ENCODE measurements at regions not wholly inside any gene's neighbourhood (a gene's known extent, or its start where the extent isn't known, plus 50 kb on each side); places are given as distances from the start of the nearest gene placed in this dataset.

DNA sequence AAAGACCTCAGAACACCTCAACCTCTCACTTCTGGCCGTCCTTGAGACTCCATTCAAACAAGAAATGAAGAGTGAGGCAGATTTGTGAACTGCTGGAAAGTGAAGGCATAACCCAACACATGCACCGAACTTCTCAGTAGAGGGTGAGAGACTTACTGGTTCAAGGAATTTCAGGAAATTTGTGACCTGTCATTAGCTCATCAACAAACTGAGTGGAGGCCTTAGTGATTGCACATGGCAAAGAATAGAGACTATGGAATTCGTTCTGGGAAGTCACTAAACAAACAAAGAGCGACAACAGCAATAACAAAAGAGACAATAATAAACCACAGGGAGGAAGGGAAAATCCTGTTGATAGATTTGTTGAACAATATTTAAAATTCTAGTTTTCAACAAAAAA is 125.0 kb upstream of the AKR1E2 start:
- TF ChIP-seq, protein P1, sequence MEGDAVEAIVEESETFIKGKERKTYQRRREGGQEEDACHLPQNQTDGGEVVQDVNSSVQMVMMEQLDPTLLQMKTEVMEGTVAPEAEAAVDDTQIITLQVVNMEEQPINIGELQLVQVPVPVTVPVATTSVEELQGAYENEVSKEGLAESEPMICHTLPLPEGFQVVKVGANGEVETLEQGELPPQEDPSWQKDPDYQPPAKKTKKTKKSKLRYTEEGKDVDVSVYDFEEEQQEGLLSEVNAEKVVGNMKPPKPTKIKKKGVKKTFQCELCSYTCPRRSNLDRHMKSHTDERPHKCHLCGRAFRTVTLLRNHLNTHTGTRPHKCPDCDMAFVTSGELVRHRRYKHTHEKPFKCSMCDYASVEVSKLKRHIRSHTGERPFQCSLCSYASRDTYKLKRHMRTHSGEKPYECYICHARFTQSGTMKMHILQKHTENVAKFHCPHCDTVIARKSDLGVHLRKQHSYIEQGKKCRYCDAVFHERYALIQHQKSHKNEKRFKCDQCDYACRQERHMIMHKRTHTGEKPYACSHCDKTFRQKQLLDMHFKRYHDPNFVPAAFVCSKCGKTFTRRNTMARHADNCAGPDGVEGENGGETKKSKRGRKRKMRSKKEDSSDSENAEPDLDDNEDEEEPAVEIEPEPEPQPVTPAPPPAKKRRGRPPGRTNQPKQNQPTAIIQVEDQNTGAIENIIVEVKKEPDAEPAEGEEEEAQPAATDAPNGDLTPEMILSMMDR (IDR thresholded peaks at IDR 0.05; ENCODE audit: unreplicated experiment): no peak

DNA sequence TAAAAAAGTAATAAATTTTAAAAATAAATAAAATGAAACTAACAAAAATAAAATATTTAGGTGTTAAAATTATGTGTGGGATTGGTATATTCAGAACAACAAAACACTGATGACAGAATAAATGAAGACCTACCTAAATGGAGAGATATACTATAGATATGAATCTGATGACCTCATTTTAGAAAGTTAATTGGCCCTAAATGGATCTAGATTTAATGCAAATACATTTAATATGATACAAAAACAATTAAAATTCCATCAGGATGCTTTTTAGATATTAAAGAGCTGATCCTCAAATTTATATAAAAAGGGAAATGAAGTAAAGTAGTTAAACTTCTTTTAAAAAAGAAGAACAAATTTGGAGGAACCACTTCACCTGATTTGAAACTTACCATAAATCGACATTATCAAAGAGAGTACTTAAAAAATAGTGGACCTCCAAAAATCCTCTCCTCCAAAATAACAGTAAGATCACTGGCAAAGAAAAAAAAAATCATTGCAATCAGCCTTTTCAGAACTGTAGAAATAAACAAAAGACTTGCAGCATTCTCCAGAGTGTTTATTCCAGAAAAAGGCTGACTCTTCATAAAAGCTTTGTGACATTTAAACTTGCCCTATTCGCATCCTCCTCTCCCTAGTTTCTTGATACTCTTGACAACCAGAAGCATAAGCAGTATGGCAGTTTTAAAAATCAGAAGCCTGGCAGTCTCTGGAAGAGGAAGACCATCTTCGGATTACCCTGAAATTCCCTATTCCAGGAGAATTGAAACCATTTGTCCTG is 125.9 kb upstream of the AKR1E2 start:
- H3K4me3 Mint-ChIP-seq (ENCODE audit: unreplicated experiment): no peak overlapping the region
- H3K4me1 Mint-ChIP-seq (ENCODE audit: unreplicated experiment): peaks cover 19% of the 10 kb centered on the region
- no peaks in the 10 kb centered on the region for H3K9me3 Mint-ChIP-seq (ENCODE audit: unreplicated experiment)
- no peaks in the 10 kb centered on the region for H3K36me3 Mint-ChIP-seq (ENCODE audit: low read depth, unreplicated experiment)
- TF ChIP-seq, protein P1 (IDR thresholded peaks at IDR 0.05; ENCODE audit: unreplicated experiment): no peak
- no peaks in the 10 kb centered on the region for H3K27me3 Mint-ChIP-seq (ENCODE audit: unreplicated experiment)
- DNase-seq (ENCODE audit: low spot score): no peak
- no peak overlapping the region for H3K27ac Mint-ChIP-seq (ENCODE audit: unreplicated experiment)

More for the DNA sequence above, 125.0 kb upstream of the AKR1E2 start:
- H3K27ac Mint-ChIP-seq (ENCODE audit: unreplicated experiment): peak overlapping the region; percentile 44
- H3K9me3 Mint-ChIP-seq (ENCODE audit: unreplicated experiment): no peaks in the 10 kb centered on the region
- no peak overlapping the region for H3K4me3 Mint-ChIP-seq (ENCODE audit: unreplicated experiment)
- no peaks in the 10 kb centered on the region for H3K36me3 Mint-ChIP-seq (ENCODE audit: low read depth, unreplicated experiment)
- H3K27me3 Mint-ChIP-seq (ENCODE audit: unreplicated experiment): no peaks in the 10 kb centered on the region
- DNase-seq (ENCODE audit: low spot score): no peak
- H3K4me1 Mint-ChIP-seq (ENCODE audit: unreplicated experiment): peaks cover 26% of the 10 kb centered on the region

DNA sequence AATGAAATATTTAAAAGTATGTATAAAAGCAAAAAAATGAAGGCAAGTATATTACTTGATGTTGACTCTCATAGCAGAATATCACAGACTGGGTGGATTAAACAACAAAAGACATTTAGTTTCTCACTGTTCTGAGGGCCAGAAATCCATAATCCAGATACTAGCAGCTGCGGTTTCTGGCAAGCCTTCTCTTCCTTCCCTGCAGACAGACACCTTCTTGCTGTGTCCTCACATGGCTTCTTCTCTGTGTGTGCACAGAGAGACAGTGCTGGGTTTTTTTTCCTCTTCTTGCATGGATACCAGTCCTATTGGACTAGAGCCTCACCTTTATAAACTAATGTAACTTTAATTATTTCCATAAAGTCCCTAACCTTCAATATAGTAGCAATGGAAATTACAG is 127.9 kb upstream of the AKR1E2 start:
- TF ChIP-seq, protein P1 (IDR thresholded peaks at IDR 0.05; ENCODE audit: unreplicated experiment): no peak
- Mint-ChIP-seq H3K4me3 (ENCODE audit: unreplicated experiment) (no peak overlapping the region), H3K4me1 (ENCODE audit: unreplicated experiment) (peaks cover 9% of the 10 kb centered on the region), H3K27ac (ENCODE audit: unreplicated experiment) (no peak overlapping the region), H3K27me3 (ENCODE audit: unreplicated experiment) (no peaks in the 10 kb centered on the region), H3K9me3 (ENCODE audit: unreplicated experiment) (no peaks in the 10 kb centered on the region), H3K36me3 (ENCODE audit: low read depth, unreplicated experiment) (no peaks in the 10 kb centered on the region)
- DNase-seq (ENCODE audit: low spot score): no peak

DNA sequence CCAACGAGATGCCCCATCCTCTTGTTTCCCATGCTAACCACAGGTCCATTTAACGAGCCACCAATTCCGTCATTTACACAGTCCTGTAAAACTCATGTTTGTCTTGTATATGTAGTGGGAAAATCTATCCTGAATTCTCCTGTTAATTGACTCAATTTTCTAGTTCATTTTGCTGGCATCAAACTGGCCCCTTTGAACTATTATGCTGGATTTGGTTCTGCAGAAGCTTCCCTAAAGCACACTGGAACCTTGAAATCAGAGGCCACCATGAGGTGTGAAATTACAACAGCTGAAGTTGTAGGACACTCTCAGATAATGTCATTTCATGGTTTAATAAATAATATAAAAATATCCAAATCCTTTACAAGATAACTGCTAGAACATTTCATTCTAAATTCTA is 129.8 kb upstream of the AKR1E2 start:
- TF ChIP-seq, protein P1 (IDR thresholded peaks at IDR 0.05; ENCODE audit: unreplicated experiment): no peak
- Mint-ChIP-seq H3K27me3 (ENCODE audit: unreplicated experiment) (no peaks in the 10 kb centered on the region), H3K27ac (ENCODE audit: unreplicated experiment) (no peak overlapping the region), H3K9me3 (ENCODE audit: unreplicated experiment) (no peaks in the 10 kb centered on the region), H3K4me1 (ENCODE audit: unreplicated experiment) (peaks cover 7% of the 10 kb centered on the region), H3K36me3 (ENCODE audit: low read depth, unreplicated experiment) (no peaks in the 10 kb centered on the region), H3K4me3 (ENCODE audit: unreplicated experiment) (no peak overlapping the region)
- DNase-seq (ENCODE audit: low spot score): no peak

DNA sequence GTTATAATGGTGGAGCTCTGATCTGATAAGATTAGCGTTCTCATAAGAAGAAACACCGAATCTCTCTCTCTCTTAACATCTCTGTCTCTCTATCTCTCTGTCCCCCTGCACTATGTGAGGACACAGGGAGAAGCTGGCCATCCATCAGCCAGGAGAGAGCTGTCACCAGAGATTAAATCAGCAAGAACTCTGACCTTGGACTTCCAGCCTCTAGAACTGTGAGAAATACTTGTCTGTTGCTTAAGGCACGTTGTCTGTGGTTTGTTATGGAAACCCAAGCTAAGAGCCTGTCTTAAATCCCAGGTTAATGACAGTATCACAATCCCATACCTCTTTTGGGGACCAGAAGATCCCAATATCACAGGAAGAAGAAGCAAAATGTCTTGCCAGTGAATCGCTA is 132.0 kb upstream of the AKR1E2 start:
- Mint-ChIP-seq H3K4me3 (ENCODE audit: unreplicated experiment) (no peak overlapping the region), H3K27ac (ENCODE audit: unreplicated experiment) (no peak overlapping the region), H3K9me3 (ENCODE audit: unreplicated experiment) (no peaks in the 10 kb centered on the region), H3K36me3 (ENCODE audit: low read depth, unreplicated experiment) (no peaks in the 10 kb centered on the region), H3K4me1 (ENCODE audit: unreplicated experiment) (no peaks in the 10 kb centered on the region), H3K27me3 (ENCODE audit: unreplicated experiment) (no peaks in the 10 kb centered on the region)
- no peak for DNase-seq (ENCODE audit: low spot score)
- TF ChIP-seq, protein P1 (IDR thresholded peaks at IDR 0.05; ENCODE audit: unreplicated experiment): no peak

Measured in endothelial cell (in vitro differentiated cells).